WTC11 (cell line): ENCODE measurements at regions not wholly inside any gene's neighbourhood (a gene's known extent, or its start where the extent isn't known, plus 50 kb on each side); places are given as distances from the start of the nearest gene placed in this dataset.

ENCODE experiments used
- ATAC-seq: fragments of 200-7000 bp; cut with Tn5 transposase; 2 replicates; pipeline ENCODE4 v1.10.0; 2021; ENCODE audit warnings: mild to moderate bottlenecking, moderate library complexity
- CTCF ChIA-PET: fragments of 300-600 bp; sonication (Branson Sonifier 250); formaldehyde crosslinking; loops from one replicate; lab custom pipeline; 2021; ENCODE audit warnings: antibody characterized with exemption; lab: Charles Lee
- POLR2A ChIA-PET: fragments of 350-600 bp; sonication (Branson Sonifier 250); formaldehyde crosslinking; loops from one replicate; lab custom pipeline; 2021; ENCODE audit warnings: antibody characterized with exemption; lab: Charles Lee
- DNase-seq: peaks from one replicate; pipeline ENCODE4 v3.0.0; 2021; ENCODE audit warnings: low spot score
- H3K27ac Mint-ChIP-seq: 2 replicates; pipeline ENCODE4 v1.8.0; 2021; ENCODE audit warnings: mixed read lengths
- H3K27me3 Mint-ChIP-seq: 2 replicates; pipeline ENCODE4 v1.8.0; 2021; ENCODE audit warnings: low read depth, mild to moderate bottlenecking, moderate library complexity, mixed read lengths
- H3K36me3 Mint-ChIP-seq: 2 replicates; pipeline ENCODE4 v1.8.0; 2021; ENCODE audit warnings: mixed read lengths
- H3K4me1 Mint-ChIP-seq: 2 replicates; pipeline ENCODE4 v1.8.0; 2022; ENCODE audit warnings: mixed read lengths
- H3K4me3 Mint-ChIP-seq: 2 replicates; pipeline ENCODE4 v1.8.0; 2021; ENCODE audit warnings: mild to moderate bottlenecking, moderate library complexity, mixed read lengths
- H3K9me3 Mint-ChIP-seq: 2 replicates; pipeline ENCODE4 v1.8.0; 2021; ENCODE audit warnings: mixed read lengths
- NFATC4 ChIP-seq: fragments of 250-450 bp; sonication (Bioruptor Pico); IDR thresholded peaks from 2 replicates; pipeline ENCODE4 v1.9.0; 2021; ENCODE audit warnings: mild to moderate bottlenecking
- PRRX2 ChIP-seq: fragments of 250-450 bp; sonication (Bioruptor Pico); IDR thresholded peaks from 2 replicates; pipeline ENCODE4 v1.8.0; 2021; ENCODE audit warnings: mild to moderate bottlenecking
- ZNF263 ChIP-seq: sonication (generic); formaldehyde crosslinking; IDR thresholded peaks from 2 replicates; pipeline ENCODE4 v1.8.1; 2022; ENCODE audit warnings: low read depth, mild to moderate bottlenecking, moderate library complexity, missing genetic modification reagents
- ZNF396 ChIP-seq: fragments of 250-450 bp; sonication (Bioruptor Pico); IDR thresholded peaks from 2 replicates; pipeline ENCODE4 v1.8.0; 2021; ENCODE audit warnings: mild to moderate bottlenecking, moderate library complexity, borderline replicate concordance
- ZNF423 ChIP-seq: fragments of 250-450 bp; sonication (Bioruptor Pico); IDR thresholded peaks from 2 replicates; pipeline ENCODE4 v2.1.2; 2022; ENCODE audit warnings: mild to moderate bottlenecking, moderate library complexity
- TF ChIP-seq, protein P1 (sequence below): sonication (generic); formaldehyde crosslinking; IDR thresholded peaks from 2 replicates; pipeline ENCODE4 v1.8.0; 2023; ENCODE audit warnings: mild to moderate bottlenecking, missing genetic modification reagents
- TF ChIP-seq, protein P2 (sequence below): fragments of 250-450 bp; sonication (Bioruptor Pico); IDR thresholded peaks from 2 replicates; pipeline ENCODE4 v2.1.2; 2022; ENCODE audit warnings: mild to moderate bottlenecking, moderate library complexity
- TF ChIP-seq, protein P3 (sequence below): fragments of 250-450 bp; sonication (Bioruptor Pico); IDR thresholded peaks from 2 replicates; pipeline ENCODE4 v1.9.0; 2021; ENCODE audit warnings: mild to moderate bottlenecking, borderline replicate concordance
- TF ChIP-seq, protein P4 (sequence below): sonication (generic); formaldehyde crosslinking; IDR thresholded peaks from 2 replicates; pipeline ENCODE4 v1.8.0; 2022; ENCODE audit warnings: mild to moderate bottlenecking, missing genetic modification reagents
- TF ChIP-seq, protein P5 (sequence below): sonication (generic); formaldehyde crosslinking; IDR thresholded peaks from 2 replicates; pipeline ENCODE4 v1.8.1; 2022; ENCODE audit warnings: low read depth, mild to moderate bottlenecking, moderate library complexity, missing genetic modification reagents, borderline replicate concordance
- TF ChIP-seq, protein P6 (sequence below): sonication (generic); formaldehyde crosslinking; IDR thresholded peaks from 2 replicates; pipeline ENCODE4 v1.8.1; 2022; ENCODE audit warnings: mild to moderate bottlenecking, moderate library complexity, missing genetic modification reagents

DNA sequence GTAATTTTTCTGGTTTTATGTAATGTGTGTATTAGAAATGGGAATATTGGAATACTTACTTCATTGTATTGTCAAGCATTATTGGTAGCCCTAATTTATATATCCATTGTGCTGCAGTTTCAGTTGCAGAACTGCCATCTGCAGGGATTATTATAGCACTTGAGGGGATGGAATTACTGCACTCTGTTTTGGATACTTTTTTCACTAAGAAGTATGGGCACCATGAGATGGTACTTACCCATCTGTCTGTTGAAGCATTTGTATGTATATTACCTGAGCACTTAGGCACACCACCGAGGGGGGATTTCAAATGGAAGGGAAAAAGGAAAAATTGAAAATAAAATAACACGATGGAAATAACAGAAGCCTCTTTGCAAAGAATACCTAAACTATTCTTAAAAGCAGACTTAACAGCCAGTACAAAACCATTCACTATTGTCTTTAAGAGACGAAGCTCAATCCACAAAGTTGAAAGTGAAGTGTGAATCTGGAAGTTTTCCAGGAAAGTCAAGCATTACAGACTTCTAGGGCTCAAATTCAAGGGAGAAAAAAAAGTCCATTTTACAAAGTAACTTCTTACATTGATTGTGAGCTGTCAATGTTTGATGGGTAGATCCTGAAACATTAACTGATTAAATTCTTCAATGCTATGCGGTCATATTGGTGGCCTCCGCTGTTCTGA lies 318.7 kb downstream of the SOX4 start (continued):
- TF ChIP-seq, protein P1, sequence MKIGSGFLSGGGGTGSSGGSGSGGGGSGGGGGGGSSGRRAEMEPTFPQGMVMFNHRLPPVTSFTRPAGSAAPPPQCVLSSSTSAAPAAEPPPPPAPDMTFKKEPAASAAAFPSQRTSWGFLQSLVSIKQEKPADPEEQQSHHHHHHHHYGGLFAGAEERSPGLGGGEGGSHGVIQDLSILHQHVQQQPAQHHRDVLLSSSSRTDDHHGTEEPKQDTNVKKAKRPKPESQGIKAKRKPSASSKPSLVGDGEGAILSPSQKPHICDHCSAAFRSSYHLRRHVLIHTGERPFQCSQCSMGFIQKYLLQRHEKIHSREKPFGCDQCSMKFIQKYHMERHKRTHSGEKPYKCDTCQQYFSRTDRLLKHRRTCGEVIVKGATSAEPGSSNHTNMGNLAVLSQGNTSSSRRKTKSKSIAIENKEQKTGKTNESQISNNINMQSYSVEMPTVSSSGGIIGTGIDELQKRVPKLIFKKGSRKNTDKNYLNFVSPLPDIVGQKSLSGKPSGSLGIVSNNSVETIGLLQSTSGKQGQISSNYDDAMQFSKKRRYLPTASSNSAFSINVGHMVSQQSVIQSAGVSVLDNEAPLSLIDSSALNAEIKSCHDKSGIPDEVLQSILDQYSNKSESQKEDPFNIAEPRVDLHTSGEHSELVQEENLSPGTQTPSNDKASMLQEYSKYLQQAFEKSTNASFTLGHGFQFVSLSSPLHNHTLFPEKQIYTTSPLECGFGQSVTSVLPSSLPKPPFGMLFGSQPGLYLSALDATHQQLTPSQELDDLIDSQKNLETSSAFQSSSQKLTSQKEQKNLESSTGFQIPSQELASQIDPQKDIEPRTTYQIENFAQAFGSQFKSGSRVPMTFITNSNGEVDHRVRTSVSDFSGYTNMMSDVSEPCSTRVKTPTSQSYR (CRISPR knock-in tag), result no peak
- TF ChIP-seq ZNF396, result no peak

DNA sequence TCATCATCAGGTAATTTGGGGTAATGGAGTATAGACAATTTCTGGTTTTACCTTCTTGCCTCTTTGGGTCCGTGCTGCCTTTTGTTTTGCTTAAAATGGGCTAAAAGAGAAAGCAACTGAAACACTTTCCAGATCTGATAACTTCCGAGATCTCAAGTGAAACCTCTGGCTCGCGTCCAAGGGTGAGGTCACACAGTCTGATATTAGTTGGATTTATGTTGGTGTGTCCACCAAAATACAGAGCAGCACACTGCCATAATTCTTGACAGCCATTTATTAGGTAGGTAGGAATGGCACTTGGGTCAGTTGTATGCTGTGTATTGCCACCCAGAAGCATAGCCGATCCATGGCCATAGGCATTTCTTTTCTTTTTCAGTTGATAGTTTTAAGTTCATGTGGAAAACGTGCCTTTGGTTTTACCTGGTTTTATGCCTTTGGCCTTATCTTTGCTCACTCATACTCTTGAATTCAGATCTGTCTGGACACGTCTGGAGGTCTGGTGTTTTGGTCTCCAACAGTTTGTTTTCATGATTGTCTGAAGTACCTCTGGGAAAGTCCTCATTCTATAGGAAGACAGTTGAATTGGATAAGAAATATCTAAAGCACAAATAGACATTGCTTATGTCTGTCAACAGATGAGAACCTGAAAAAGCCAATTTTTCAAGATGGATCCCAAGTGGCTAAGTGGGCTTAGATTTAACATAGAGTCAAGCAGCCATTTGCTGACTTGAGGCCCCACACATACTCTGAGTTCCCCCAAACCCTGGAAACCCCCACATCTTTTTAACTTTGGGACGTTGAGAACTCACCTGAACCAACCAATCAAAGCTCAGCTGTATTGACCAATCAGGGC lies 320.8 kb downstream of the SOX4 start:
- Mint-ChIP-seq H3K27ac (peak overlapping the region; percentile 90), H3K9me3 (peaks cover 4% of the 10 kb centered on the region; the same call in 1 of the 2 replicates), H3K27me3 (no peaks in the 10 kb centered on the region), H3K36me3 (peaks cover 12% of the 10 kb centered on the region), H3K4me1 (peaks cover 62% of the 10 kb centered on the region), H3K4me3 (no peak overlapping the region)
- POLR2A ChIA-PET, result no interaction called here
- DNase-seq (no peak), ATAC-seq (no peak)
- TF ChIP-seq, protein P2, sequence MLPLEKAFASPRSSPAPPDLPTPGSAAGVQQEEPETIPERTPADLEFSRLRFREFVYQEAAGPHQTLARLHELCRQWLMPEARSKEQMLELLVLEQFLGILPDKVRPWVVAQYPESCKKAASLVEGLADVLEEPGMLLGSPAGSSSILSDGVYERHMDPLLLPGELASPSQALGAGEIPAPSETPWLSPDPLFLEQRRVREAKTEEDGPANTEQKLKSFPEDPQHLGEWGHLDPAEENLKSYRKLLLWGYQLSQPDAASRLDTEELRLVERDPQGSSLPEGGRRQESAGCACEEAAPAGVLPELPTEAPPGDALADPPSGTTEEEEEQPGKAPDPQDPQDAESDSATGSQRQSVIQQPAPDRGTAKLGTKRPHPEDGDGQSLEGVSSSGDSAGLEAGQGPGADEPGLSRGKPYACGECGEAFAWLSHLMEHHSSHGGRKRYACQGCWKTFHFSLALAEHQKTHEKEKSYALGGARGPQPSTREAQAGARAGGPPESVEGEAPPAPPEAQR, result no peak
- no peak for TF ChIP-seq PRRX2 (CRISPR knock-in tag)
- TF ChIP-seq, protein P3, sequence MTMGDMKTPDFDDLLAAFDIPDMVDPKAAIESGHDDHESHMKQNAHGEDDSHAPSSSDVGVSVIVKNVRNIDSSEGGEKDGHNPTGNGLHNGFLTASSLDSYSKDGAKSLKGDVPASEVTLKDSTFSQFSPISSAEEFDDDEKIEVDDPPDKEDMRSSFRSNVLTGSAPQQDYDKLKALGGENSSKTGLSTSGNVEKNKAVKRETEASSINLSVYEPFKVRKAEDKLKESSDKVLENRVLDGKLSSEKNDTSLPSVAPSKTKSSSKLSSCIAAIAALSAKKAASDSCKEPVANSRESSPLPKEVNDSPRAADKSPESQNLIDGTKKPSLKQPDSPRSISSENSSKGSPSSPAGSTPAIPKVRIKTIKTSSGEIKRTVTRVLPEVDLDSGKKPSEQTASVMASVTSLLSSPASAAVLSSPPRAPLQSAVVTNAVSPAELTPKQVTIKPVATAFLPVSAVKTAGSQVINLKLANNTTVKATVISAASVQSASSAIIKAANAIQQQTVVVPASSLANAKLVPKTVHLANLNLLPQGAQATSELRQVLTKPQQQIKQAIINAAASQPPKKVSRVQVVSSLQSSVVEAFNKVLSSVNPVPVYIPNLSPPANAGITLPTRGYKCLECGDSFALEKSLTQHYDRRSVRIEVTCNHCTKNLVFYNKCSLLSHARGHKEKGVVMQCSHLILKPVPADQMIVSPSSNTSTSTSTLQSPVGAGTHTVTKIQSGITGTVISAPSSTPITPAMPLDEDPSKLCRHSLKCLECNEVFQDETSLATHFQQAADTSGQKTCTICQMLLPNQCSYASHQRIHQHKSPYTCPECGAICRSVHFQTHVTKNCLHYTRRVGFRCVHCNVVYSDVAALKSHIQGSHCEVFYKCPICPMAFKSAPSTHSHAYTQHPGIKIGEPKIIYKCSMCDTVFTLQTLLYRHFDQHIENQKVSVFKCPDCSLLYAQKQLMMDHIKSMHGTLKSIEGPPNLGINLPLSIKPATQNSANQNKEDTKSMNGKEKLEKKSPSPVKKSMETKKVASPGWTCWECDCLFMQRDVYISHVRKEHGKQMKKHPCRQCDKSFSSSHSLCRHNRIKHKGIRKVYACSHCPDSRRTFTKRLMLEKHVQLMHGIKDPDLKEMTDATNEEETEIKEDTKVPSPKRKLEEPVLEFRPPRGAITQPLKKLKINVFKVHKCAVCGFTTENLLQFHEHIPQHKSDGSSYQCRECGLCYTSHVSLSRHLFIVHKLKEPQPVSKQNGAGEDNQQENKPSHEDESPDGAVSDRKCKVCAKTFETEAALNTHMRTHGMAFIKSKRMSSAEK (CRISPR knock-in tag), result no peak
- CTCF ChIA-PET, result no interaction called here

DNA sequence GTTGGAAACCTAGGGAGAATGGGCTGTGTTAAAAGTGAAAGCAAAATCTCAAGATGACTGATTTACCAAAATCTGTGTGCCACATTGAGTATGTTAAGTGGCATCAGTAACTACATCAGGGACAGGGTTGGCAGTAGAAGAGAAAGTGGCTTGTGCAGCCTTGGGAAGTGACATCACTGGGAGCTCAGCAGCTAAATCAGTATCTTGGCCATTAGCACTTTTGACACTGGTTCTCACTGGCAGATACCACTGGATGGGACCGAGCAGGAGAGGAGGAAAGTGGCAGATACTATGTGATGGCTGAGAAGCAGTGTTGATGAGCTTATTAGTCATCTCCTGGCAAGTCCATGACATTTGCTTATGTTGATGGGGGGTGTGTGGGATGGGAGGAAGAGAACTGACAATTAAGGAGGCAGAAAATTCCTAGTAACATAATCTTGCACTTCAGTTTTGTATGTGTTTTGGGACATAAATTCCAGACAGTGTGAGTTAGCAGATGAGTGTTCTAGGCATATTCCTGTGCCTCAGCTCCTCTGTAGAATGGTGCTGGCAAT lies 322.2 kb downstream of the SOX4 start:
- Mint-ChIP-seq H3K4me3 (no peak overlapping the region), H3K27me3 (no peaks in the 10 kb centered on the region), H3K27ac (peak overlapping the region; percentile 1; the same call in 1 of the 2 replicates), H3K36me3 (peaks cover 10% of the 10 kb centered on the region), H3K4me1 (peaks cover 52% of the 10 kb centered on the region), H3K9me3 (peaks cover 4% of the 10 kb centered on the region; the same call in 1 of the 2 replicates)
- ChIA-PET POLR2A (no interaction called here), CTCF (interaction anchor here (0.6 to 0.9 kb wide), 2 partner anchors 319 to 1360 kb away, joined by 3 read pairs; no protein-coding TSS in a partner anchor)
- ATAC-seq, result no peak
- DNase-seq, result no peak
- TF ChIP-seq, protein P4, sequence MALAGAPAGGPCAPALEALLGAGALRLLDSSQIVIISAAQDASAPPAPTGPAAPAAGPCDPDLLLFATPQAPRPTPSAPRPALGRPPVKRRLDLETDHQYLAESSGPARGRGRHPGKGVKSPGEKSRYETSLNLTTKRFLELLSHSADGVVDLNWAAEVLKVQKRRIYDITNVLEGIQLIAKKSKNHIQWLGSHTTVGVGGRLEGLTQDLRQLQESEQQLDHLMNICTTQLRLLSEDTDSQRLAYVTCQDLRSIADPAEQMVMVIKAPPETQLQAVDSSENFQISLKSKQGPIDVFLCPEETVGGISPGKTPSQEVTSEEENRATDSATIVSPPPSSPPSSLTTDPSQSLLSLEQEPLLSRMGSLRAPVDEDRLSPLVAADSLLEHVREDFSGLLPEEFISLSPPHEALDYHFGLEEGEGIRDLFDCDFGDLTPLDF, result no peak
- no peak for TF ChIP-seq NFATC4 (CRISPR knock-in tag)
- no peak for TF ChIP-seq ZNF423
- TF ChIP-seq ZNF263 (CRISPR knock-in tag), result no peak
- TF ChIP-seq, protein P5, sequence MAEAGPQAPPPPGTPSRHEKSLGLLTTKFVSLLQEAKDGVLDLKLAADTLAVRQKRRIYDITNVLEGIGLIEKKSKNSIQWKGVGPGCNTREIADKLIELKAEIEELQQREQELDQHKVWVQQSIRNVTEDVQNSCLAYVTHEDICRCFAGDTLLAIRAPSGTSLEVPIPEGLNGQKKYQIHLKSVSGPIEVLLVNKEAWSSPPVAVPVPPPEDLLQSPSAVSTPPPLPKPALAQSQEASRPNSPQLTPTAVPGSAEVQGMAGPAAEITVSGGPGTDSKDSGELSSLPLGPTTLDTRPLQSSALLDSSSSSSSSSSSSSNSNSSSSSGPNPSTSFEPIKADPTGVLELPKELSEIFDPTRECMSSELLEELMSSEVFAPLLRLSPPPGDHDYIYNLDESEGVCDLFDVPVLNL (CRISPR knock-in tag), result no peak
- TF ChIP-seq, protein P3 (CRISPR knock-in tag), result no peak
- TF ChIP-seq, protein P6, sequence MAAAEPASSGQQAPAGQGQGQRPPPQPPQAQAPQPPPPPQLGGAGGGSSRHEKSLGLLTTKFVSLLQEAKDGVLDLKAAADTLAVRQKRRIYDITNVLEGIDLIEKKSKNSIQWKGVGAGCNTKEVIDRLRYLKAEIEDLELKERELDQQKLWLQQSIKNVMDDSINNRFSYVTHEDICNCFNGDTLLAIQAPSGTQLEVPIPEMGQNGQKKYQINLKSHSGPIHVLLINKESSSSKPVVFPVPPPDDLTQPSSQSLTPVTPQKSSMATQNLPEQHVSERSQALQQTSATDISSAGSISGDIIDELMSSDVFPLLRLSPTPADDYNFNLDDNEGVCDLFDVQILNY, result no peak
